ENCODE measurements at regions not wholly inside any gene's neighbourhood (a gene's known extent, or its start where the extent isn't known, plus 50 kb on each side); places are given as distances from the start of the nearest gene placed in this dataset.

GRCh38 chr6:81289229-81289628 lies 463.3 kb downstream of the TENT5A start:
- no peak for TF ChIP-seq GATA3 (IDR thresholded peaks at IDR 0.05; ENCODE audit: low read depth, low read length)
- TF ChIP-seq GATA2 (IDR thresholded peaks at IDR 0.05; ENCODE audit: low read depth, low read length): no peak
